A549 (cell line): ENCODE measurements at regions not wholly inside any gene's neighbourhood (a gene's known extent, or its start where the extent isn't known, plus 50 kb on each side); places are given as distances from the start of the nearest gene placed in this dataset.

Source experiments
- BHLHE40 ChIP-seq: IDR thresholded peaks from 2 replicates; pipeline ENCODE4 v1.6.1; 2012; ENCODE audit warnings: low read depth, low read length, inconsistent platforms
- CTCF ChIP-seq: fragments of >200 bp; sonication (Bioruptor Twin); formaldehyde crosslinking; IDR thresholded peaks from 3 replicates; pipeline ENCODE4 v1.5.1; 2016
- EP300 ChIP-seq, 2 experiments: fragments of >200 bp; sonication (Bioruptor Twin); formaldehyde crosslinking; IDR thresholded peaks; 2 replicates in 1 of 2; 3 replicates in 1 of 2; pipeline ENCODE4 v1.6.1; 2016 to 2017
- JUN ChIP-seq, 2 experiments: fragments of >200 bp; sonication (Bioruptor Twin); formaldehyde crosslinking; IDR thresholded peaks; 2 replicates in 1 of 2; 3 replicates in 1 of 2; pipeline ENCODE4 v1.6.1; 2016 to 2017
- KDM1A ChIP-seq: fragments of 200-600 bp; sonication (generic); IDR thresholded peaks from 2 replicates; pipeline ENCODE4 v1.6.1; 2016; ENCODE audit warnings: low read depth, mild to moderate bottlenecking
- NR3C1 ChIP-seq: fragments of >200 bp; sonication (Bioruptor Twin); formaldehyde crosslinking; IDR thresholded peaks from 3 replicates; pipeline ENCODE4 v1.6.1; 2017
- POLR2A ChIP-seq: IDR thresholded peaks from 2 replicates; pipeline ENCODE4 v1.6.1; 2012; ENCODE audit warnings: mild to moderate bottlenecking, low read length
- RCOR1 ChIP-seq: fragments of 150-350 bp; IDR thresholded peaks from 2 replicates; pipeline ENCODE4 v1.6.1; 2014; ENCODE audit warnings: antibody characterized with exemption, low read length, low read depth
- REST ChIP-seq: fragments of 200-600 bp; sonication (generic); IDR thresholded peaks from 2 replicates; pipeline ENCODE4 v1.6.1; 2016; ENCODE audit warnings: antibody characterized with exemption, mild to moderate bottlenecking, moderate library complexity
- RFX5 ChIP-seq: fragments of 450-650 bp; IDR thresholded peaks from 2 replicates; pipeline ENCODE4 v1.7.1; 2014; ENCODE audit warnings: antibody characterized with exemption, mild to moderate bottlenecking, moderate library complexity

- TF ChIP-seq JUN (IDR thresholded peaks at IDR 0.05) (no peak), RFX5 (no peak), CTCF (no peak), RCOR1 (no peak), BHLHE40 (no peak), REST (no peak), NR3C1 (no peak), POLR2A (no peak), EP300 (IDR thresholded peaks at IDR 0.05) (no peak), KDM1A (no peak)
Measured at GRCh38 chr7:56605146-56605545, 488.9 kb upstream of the NUPR2 start.
